Testis (tissue), 2 donors: ENCODE measurements at regions not wholly inside any gene's neighbourhood (a gene's known extent, or its start where the extent isn't known, plus 50 kb on each side); places are given as distances from the start of the nearest gene placed in this dataset.

Source experiments
- DNase-seq: peaks from one replicate; pipeline ENCODE4 v3.0.0-alpha.2; 2019
- H3K27ac ChIP-seq, 2 donors: fragments of 200-600 bp; sonication (generic); one replicate each; pipeline ENCODE4 v1.5.1; 2019
- H3K27me3 ChIP-seq: fragments of 200-600 bp; sonication (generic); one replicate; pipeline ENCODE4 v1.5.1; 2019
- H3K36me3 ChIP-seq: fragments of 200-600 bp; sonication (generic); one replicate; pipeline ENCODE4 v1.5.1; 2017; ENCODE audit warnings: low read depth; ENCODE audit errors: missing control alignments
- H3K4me1 ChIP-seq: fragments of 200-600 bp; sonication (generic); one replicate; pipeline ENCODE4 v1.5.1; 2019
- H3K4me3 ChIP-seq, 2 donors: fragments of 200-600 bp; sonication (generic); one replicate each; pipeline ENCODE4 v1.5.1; 2017 to 2019
- H3K9me3 ChIP-seq: fragments of 200-600 bp; sonication (generic); one replicate; pipeline ENCODE4 v1.5.1; 2017
- POLR2A ChIP-seq: fragments of 450-650 bp; IDR thresholded peaks from one replicate; pipeline ENCODE4 v1.6.1; 2017; ENCODE audit warnings: antibody characterized with exemption, mild to moderate bottlenecking, moderate library complexity
- WGBS, 2 donors: methylation state at CpG; one replicate each; pipeline ENCODE4 v1.1.5; 2018; 5-methylcytosine and 5-hydroxymethylcytosine counted together
- intact Hi-C: fragments of 100-400 bp; cut with DNase I; formaldehyde crosslinking; loops from one replicate; pipeline ENCODE4 v1.15.1; 2023; ENCODE audit warnings: low total_unique reads
- TF ChIP-seq, protein P1 (sequence below), 3 experiments: fragments of 450-650 bp in 2 of 3; fragments of 200-600 bp in 1 of 3; sonication (generic) in 1 of 3; IDR thresholded peaks; one replicate each; pipeline ENCODE4 v1.5.1; 2016 to 2019; ENCODE audit warnings: antibody characterized with exemption in 3 of 3, mild to moderate bottlenecking in 2 of 3, moderate library complexity in 1 of 3

DNA sequence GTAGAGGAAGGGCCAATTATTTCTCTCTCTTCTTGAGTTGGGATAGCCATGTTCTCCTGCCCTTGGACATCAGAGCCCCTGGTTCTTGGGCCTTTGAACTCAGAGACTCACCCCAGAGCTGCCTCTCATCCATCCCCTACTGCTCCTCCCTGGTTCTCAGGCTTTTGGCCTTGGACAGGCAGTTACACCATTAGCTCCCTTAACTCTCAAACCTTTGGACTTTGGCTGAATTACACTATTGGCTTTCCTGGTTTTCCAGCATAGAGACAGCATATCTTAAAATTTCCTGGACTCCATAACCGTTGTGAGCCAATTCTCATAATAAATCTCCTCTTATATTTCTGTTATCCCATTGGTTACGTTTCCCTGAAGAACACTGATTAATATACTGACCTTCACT is 63.7 kb upstream of the CHL1 start:
- Histone ChIP-seq H3K27ac (no peak overlapping the region), H3K4me1 (no peaks in the 10 kb centered on the region), H3K9me3 (no peaks in the 10 kb centered on the region), H3K4me3 (no peak overlapping the region), H3K36me3 (no peaks in the 10 kb centered on the region), H3K27me3 (no peaks in the 10 kb centered on the region)
- no peak for DNase-seq
- intact Hi-C loops = no loop called here
- 68 to 84% methylated on average over 2 of the region's 2 CpGs for WGBS, 2 donors
- TF ChIP-seq, protein P1, sequence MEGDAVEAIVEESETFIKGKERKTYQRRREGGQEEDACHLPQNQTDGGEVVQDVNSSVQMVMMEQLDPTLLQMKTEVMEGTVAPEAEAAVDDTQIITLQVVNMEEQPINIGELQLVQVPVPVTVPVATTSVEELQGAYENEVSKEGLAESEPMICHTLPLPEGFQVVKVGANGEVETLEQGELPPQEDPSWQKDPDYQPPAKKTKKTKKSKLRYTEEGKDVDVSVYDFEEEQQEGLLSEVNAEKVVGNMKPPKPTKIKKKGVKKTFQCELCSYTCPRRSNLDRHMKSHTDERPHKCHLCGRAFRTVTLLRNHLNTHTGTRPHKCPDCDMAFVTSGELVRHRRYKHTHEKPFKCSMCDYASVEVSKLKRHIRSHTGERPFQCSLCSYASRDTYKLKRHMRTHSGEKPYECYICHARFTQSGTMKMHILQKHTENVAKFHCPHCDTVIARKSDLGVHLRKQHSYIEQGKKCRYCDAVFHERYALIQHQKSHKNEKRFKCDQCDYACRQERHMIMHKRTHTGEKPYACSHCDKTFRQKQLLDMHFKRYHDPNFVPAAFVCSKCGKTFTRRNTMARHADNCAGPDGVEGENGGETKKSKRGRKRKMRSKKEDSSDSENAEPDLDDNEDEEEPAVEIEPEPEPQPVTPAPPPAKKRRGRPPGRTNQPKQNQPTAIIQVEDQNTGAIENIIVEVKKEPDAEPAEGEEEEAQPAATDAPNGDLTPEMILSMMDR (IDR thresholded peaks at IDR 0.05) = no peak
- TF ChIP-seq POLR2A = no peak

DNA sequence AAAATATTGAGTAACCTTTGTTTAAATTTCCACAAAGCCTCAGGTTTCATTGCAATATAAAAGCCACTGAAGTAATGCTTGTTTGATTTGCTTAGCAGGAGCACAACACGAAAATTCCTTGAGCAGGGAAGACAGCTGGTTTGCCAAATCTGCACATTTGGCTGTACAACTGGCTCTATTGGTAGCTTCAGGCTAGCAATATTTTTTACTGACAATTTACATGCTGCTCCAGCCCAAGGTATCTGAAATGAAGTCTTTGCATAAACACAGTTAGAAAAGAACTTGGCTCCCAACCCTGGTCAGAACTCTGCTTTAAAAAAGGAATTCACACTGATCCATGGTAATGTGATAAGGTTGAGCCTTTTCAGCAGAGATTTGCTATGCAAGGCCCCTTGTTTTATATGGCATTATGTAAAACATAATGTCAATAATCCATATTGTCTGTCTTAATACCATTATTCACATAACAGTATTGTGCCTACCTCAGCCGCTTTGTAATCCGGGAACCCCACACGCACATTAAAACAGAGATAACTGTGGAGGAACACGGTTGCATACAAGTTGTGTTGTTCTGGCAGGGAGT is 55.7 kb upstream of the CHL1 start:
- Histone ChIP-seq H3K27ac (no peak overlapping the region), H3K36me3 (no peaks in the 10 kb centered on the region), H3K4me1 (no peaks in the 10 kb centered on the region), H3K27me3 (no peaks in the 10 kb centered on the region), H3K4me3 (no peak overlapping the region), H3K9me3 (no peaks in the 10 kb centered on the region)
- TF ChIP-seq POLR2A = no peak
- TF ChIP-seq, protein P1 (IDR thresholded peaks at IDR 0.05) = no peak
- intact Hi-C loops = no loop called here
- DNase-seq = no peak
- 78 to 79% methylated on average over 5 of the region's 5 CpGs for WGBS, 2 donors
